DOHH2 (cell line): ENCODE measurements at regions not wholly inside any gene's neighbourhood (a gene's known extent, or its start where the extent isn't known, plus 50 kb on each side); places are given as distances from the start of the nearest gene placed in this dataset.

Source experiments
- CTCF ChIP-seq: fragments of 200-600 bp; sonication (generic); IDR thresholded peaks from one replicate; pipeline ENCODE4 v1.5.1; 2014; ENCODE audit warnings: antibody characterized with exemption, mild to moderate bottlenecking, low read depth, low read length; ENCODE audit not compliant: poor library complexity, severe bottlenecking
- EZH2phosphoT487 ChIP-seq: fragments of 200-600 bp; sonication (generic); IDR thresholded peaks from 2 replicates; pipeline ENCODE4 v1.6.1; 2017; ENCODE audit warnings: borderline replicate concordance, mild to moderate bottlenecking, antibody characterized with exemption, low read length, moderate library complexity, mixed read lengths

GRCh38 chr11:109822436-109823102 is 270.6 kb upstream of the ZC3H12C start:
- TF ChIP-seq CTCF = no peak
- no peak for TF ChIP-seq EZH2phosphoT487
